HepG2 (cell line): ENCODE measurements at regions not wholly inside any gene's neighbourhood (a gene's known extent, or its start where the extent isn't known, plus 50 kb on each side); places are given as distances from the start of the nearest gene placed in this dataset.

Source experiments
- ATAC-seq: fragments of 200-7000 bp; cut with Tn5 transposase; 3 replicates; pipeline ENCODE4 v1.9.1; 2020; ENCODE audit warnings: mild to moderate bottlenecking, moderate library complexity
- BruUV-seq: library from RNA; stranded (reverse); fragments of 400-500 nt; replicated peaks from 2 replicates; lab custom pipeline; 2021; lab: Mats Ljungman, UMichigan
- CTCF ChIA-PET: fragments of 300-600 bp; formaldehyde crosslinking; extraction: SDS; loops from one replicate; lab custom pipeline; 2021; ENCODE audit warnings: low total read pairs, inconsistent platforms, low intra/inter-chr PET ratio; lab: Yijun Ruan, JAX
- POLR2A ChIA-PET: fragments of 350-600 bp; sonication (Branson Sonifier 250); formaldehyde crosslinking; loops from one replicate; lab custom pipeline; 2020; ENCODE audit warnings: antibody characterized with exemption, inconsistent platforms; lab: Yijun Ruan, JAX
- DNase-seq: peaks from one replicate; pipeline ENCODE4 v3.0.0-alpha.2; 2015; ENCODE audit warnings: low spot score
- FAIRE-seq: peaks from 3 replicates; lab custom pipeline; 2011; peaks lifted over from hg19 to GRCh38; lab: Jason Lieb, UNC
- H2AFZ ChIP-seq: one replicate; pipeline ENCODE4 v1.6.1; 2011; ENCODE audit warnings: low read length, inconsistent platforms
- H3K27ac ChIP-seq: fragments of 300-600 bp; 3 replicates; pipeline ENCODE4 v1.8.0; 2011; ENCODE audit warnings: mixed run types, mild to moderate bottlenecking, mixed read lengths, low read length, inconsistent platforms; ENCODE audit not compliant: insufficient read depth; ENCODE audit errors: extremely low read length
- H3K27me3 ChIP-seq, 2 experiments: fragments of 200-600 bp in 1 of 2; 2 replicates in 1 of 2; 3 replicates in 1 of 2; pipeline versions ENCODE4 v1.6.0 to v1.8.0; 2011; ENCODE audit warnings: low read length in 2 of 2, mild to moderate bottlenecking in 2 of 2, moderate library complexity in 2 of 2, inconsistent platforms in 1 of 2; ENCODE audit not compliant: insufficient read depth in 2 of 2, control insufficient read depth in 1 of 2
- H3K36me3 ChIP-seq, 2 experiments: fragments of 200-600 bp in 1 of 2; replicated peaks in 1 of 2; 2 replicates in 1 of 2; 3 replicates in 1 of 2; pipeline versions ENCODE4 v1.5.1 to v1.8.0; 2011; ENCODE audit warnings: low read length in 2 of 2, inconsistent platforms in 1 of 2; ENCODE audit not compliant: insufficient read depth in 2 of 2, control insufficient read depth in 1 of 2
- H3K4me1 ChIP-seq: 2 replicates; pipeline ENCODE4 v1.5.1; 2012; ENCODE audit warnings: low read length, inconsistent platforms; ENCODE audit not compliant: insufficient read depth
- H3K4me2 ChIP-seq: 2 replicates; pipeline ENCODE4 v1.6.0; 2011; ENCODE audit warnings: low read depth, low read length, inconsistent platforms
- H3K4me3 ChIP-seq, 3 experiments: fragments of 200-600 bp in 1 of 3; sonication (generic), shearing (Covaris generic) in 1 of 3; replicated peaks in 1 of 3; 2 replicates each; pipeline ENCODE4 v1.5.1; 2011 to 2016; ENCODE audit warnings: low read length in 3 of 3, inconsistent platforms in 2 of 3, low read depth in 2 of 3, mild to moderate bottlenecking in 2 of 3, control low read depth in 1 of 3, mixed read lengths in 1 of 3; ENCODE audit not compliant: insufficient read depth in 1 of 3
- H3K79me2 ChIP-seq: one replicate; pipeline ENCODE4 v1.6.1; 2011; ENCODE audit warnings: low read length, inconsistent platforms; ENCODE audit not compliant: insufficient read depth
- H3K9ac ChIP-seq: 2 replicates; pipeline ENCODE4 v1.6.0; 2011; ENCODE audit warnings: mild to moderate bottlenecking, low read depth, low read length, inconsistent platforms; ENCODE audit not compliant: insufficient read depth
- H3K9me3 ChIP-seq: 2 replicates; pipeline ENCODE4 v1.5.1; 2012; ENCODE audit warnings: mild to moderate bottlenecking, low read length
- H4K20me1 ChIP-seq: 2 replicates; pipeline ENCODE4 v1.6.0; 2011; ENCODE audit warnings: inconsistent platforms, mild to moderate bottlenecking, low read length, moderate library complexity; ENCODE audit not compliant: insufficient read depth
- BHLHE40 ChIP-seq: IDR thresholded peaks from 2 replicates; pipeline ENCODE4 v1.6.1; 2011; ENCODE audit warnings: low read length, improper control_type of control experiment
- FOXC1 ChIP-seq: sonication (generic); formaldehyde crosslinking; IDR thresholded peaks from 2 replicates; pipeline ENCODE4 v1.8.0; 2022; ENCODE audit warnings: mild to moderate bottlenecking, missing genetic modification reagents, borderline replicate concordance
- RBM22 ChIP-seq: fragments of 200-400 bp; formaldehyde crosslinking; optimal IDR thresholded peaks from 2 replicates; pipeline ENCODE3; 2017; ENCODE audit warnings: mild to moderate bottlenecking, low read length, moderate library complexity
- RXRB ChIP-seq: IDR thresholded peaks from 2 replicates; pipeline ENCODE4 v1.6.1; 2016; ENCODE audit warnings: borderline replicate concordance, missing genetic modification reagents, missing compliant biosample characterization
- TBX2 ChIP-seq: sonication (generic); formaldehyde crosslinking; IDR thresholded peaks from 2 replicates; pipeline ENCODE4 v1.5.0; 2020; ENCODE audit warnings: missing genetic modification reagents, mild to moderate bottlenecking, borderline replicate concordance
- ZBTB7B ChIP-seq: sonication (generic); formaldehyde crosslinking; IDR thresholded peaks from 2 replicates; pipeline ENCODE4 v1.4.0; 2020; ENCODE audit warnings: missing genetic modification reagents
- ZFP37 ChIP-seq: sonication (generic); formaldehyde crosslinking; IDR thresholded peaks from 2 replicates; pipeline ENCODE4 v1.4.0; 2020; ENCODE audit warnings: missing genetic modification reagents, borderline replicate concordance
- ZNF230 ChIP-seq: sonication (generic); formaldehyde crosslinking; IDR thresholded peaks from 2 replicates; pipeline ENCODE4 v1.4.0; 2020; ENCODE audit warnings: mild to moderate bottlenecking, missing genetic modification reagents
- ZNF343 ChIP-seq: sonication (generic); formaldehyde crosslinking; IDR thresholded peaks from 2 replicates; pipeline ENCODE4 v1.4.0; 2020; ENCODE audit warnings: mild to moderate bottlenecking, missing genetic modification reagents
- WGBS: methylation state at CpG from one replicate; pipeline ENCODE4 v1.1.6; 2017; ENCODE audit warnings: low lambda C conversion rate; 5-methylcytosine and 5-hydroxymethylcytosine counted together
- in situ Hi-C: cut with HindIII; loops from 2 replicates; pipeline ENCODE4 v1.10.0; 2017; ENCODE audit warnings: low pct_unique_long_range_greater_than_20kb; ENCODE audit not compliant: extremely low pct_ligation_motif_present
- intact Hi-C: fragments of 100-400 bp; cut with micrococcal nuclease; formaldehyde crosslinking; loops from one replicate; pipeline ENCODE4 v1.10.0; 2022; ENCODE audit not compliant: unreplicated experiment
- TF ChIP-seq, protein P1 (sequence below): sonication (generic); formaldehyde crosslinking; IDR thresholded peaks from 2 replicates; pipeline ENCODE4 v1.5.0; 2020; ENCODE audit warnings: missing genetic modification reagents, mild to moderate bottlenecking, borderline replicate concordance
- TF ChIP-seq, protein P2 (sequence below): sonication (generic); formaldehyde crosslinking; conservative IDR thresholded peaks from 2 replicates; pipeline ENCODE4 v1.4.0; 2020; ENCODE audit warnings: missing genetic modification reagents
- TF ChIP-seq, protein P3 (sequence below): sonication (generic); formaldehyde crosslinking; IDR thresholded peaks from 2 replicates; pipeline ENCODE4 v1.4.0; 2020; ENCODE audit warnings: missing genetic modification reagents

DNA sequence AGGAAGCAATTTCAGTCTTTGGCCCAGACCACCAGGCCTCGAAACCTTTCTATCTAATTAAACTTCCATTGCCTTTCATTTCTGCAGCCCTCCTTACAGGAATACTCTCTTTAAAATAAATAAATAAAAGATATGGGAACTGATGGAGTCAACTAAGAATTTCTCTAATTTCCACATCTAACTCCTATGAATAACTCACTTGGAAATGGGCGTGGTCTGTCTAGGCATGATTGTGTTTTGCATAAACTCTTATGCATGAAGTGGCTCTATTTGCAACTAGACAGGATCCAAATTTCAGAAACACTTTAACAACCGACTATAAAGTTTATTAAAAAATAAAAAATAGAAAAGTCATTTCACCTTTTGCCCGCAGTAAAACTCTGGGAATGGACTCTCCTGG, 199.5 kb downstream of the ADSS2 start:
- Histone ChIP-seq H3K36me3 (no peaks in the 10 kb centered on the region), H3K79me2 (no peaks in the 10 kb centered on the region), H3K9me3 (no peaks in the 10 kb centered on the region)
- TF ChIP-seq ZNF230 (CRISPR knock-in tag) (no peak), ZFP37 (CRISPR knock-in tag) (no peak), ZNF343 (CRISPR knock-in tag) (no peak), ZBTB7B (CRISPR knock-in tag) (no peak), BHLHE40 (no peak), RXRB (CRISPR knock-in tag) (no peak), FOXC1 (no peak), TBX2 (CRISPR knock-in tag) (no peak), RBM22 (no peak)
- TF ChIP-seq, protein P1, sequence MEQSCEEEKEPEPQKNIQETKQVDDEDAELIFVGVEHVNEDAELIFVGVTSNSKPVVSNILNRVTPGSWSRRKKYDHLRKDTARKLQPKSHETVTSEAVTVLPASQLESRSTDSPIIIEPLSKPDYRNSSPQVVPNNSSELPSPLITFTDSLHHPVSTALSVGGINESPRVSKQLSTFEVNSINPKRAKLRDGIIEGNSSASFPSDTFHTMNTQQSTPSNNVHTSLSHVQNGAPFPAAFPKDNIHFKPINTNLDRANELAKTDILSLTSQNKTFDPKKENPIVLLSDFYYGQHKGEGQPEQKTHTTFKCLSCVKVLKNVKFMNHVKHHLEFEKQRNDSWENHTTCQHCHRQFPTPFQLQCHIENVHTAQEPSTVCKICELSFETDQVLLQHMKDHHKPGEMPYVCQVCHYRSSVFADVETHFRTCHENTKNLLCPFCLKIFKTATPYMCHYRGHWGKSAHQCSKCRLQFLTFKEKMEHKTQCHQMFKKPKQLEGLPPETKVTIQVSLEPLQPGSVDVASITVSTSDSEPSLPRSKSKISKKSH (CRISPR knock-in tag), result no peak
- TF ChIP-seq, protein P2, sequence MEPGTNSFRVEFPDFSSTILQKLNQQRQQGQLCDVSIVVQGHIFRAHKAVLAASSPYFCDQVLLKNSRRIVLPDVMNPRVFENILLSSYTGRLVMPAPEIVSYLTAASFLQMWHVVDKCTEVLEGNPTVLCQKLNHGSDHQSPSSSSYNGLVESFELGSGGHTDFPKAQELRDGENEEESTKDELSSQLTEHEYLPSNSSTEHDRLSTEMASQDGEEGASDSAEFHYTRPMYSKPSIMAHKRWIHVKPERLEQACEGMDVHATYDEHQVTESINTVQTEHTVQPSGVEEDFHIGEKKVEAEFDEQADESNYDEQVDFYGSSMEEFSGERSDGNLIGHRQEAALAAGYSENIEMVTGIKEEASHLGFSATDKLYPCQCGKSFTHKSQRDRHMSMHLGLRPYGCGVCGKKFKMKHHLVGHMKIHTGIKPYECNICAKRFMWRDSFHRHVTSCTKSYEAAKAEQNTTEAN (CRISPR knock-in tag), result no peak
- TF ChIP-seq, protein P3, sequence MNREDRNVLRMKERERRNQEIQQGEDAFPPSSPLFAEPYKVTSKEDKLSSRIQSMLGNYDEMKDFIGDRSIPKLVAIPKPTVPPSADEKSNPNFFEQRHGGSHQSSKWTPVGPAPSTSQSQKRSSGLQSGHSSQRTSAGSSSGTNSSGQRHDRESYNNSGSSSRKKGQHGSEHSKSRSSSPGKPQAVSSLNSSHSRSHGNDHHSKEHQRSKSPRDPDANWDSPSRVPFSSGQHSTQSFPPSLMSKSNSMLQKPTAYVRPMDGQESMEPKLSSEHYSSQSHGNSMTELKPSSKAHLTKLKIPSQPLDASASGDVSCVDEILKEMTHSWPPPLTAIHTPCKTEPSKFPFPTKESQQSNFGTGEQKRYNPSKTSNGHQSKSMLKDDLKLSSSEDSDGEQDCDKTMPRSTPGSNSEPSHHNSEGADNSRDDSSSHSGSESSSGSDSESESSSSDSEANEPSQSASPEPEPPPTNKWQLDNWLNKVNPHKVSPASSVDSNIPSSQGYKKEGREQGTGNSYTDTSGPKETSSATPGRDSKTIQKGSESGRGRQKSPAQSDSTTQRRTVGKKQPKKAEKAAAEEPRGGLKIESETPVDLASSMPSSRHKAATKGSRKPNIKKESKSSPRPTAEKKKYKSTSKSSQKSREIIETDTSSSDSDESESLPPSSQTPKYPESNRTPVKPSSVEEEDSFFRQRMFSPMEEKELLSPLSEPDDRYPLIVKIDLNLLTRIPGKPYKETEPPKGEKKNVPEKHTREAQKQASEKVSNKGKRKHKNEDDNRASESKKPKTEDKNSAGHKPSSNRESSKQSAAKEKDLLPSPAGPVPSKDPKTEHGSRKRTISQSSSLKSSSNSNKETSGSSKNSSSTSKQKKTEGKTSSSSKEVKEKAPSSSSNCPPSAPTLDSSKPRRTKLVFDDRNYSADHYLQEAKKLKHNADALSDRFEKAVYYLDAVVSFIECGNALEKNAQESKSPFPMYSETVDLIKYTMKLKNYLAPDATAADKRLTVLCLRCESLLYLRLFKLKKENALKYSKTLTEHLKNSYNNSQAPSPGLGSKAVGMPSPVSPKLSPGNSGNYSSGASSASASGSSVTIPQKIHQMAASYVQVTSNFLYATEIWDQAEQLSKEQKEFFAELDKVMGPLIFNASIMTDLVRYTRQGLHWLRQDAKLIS (CRISPR knock-in tag), result no peak
- TF ChIP-seq, all 625 proteins: peak for 0
- ATAC-seq (no peak), DNase-seq (no peak), FAIRE-seq (no peak)
- H3K4me3 ChIP-seq, result no peak overlapping the region
- no peaks in the 10 kb centered on the region for H4K20me1 ChIP-seq
- no TSS peak for BruUV-seq
- H3K4me2 ChIP-seq, result no peak overlapping the region
- H3K9ac ChIP-seq, result no peak overlapping the region
- in situ Hi-C loops (no loop called here), intact Hi-C loops (no loop called here)
- H3K27ac ChIP-seq, result no peak overlapping the region
- WGBS, result 36% methylated on average over 4 of the region's 4 CpGs
- H2AFZ ChIP-seq, result no peak overlapping the region
- 0 out of 5 replicates have a peak, but pooled peaks cover 0 to 1% of the 10 kb centered on the region in 2 experiments for H3K27me3 ChIP-seq
- POLR2A ChIA-PET, result no interaction called here
- CTCF ChIA-PET, result no interaction called here
- H3K4me1 ChIP-seq, result no peaks in the 10 kb centered on the region
